Natural killer cell (primary cell): ENCODE measurements at regions not wholly inside any gene's neighbourhood (a gene's known extent, or its start where the extent isn't known, plus 50 kb on each side); places are given as distances from the start of the nearest gene placed in this dataset.

Experiments
- ATAC-seq, 3 donors: fragments of 150-1000 bp in 2 of 3; fragments of 200-7000 bp in 1 of 3; cut with Tn5 transposase; 1 replicate in 1 of 3; 2 replicates in 2 of 3; pipeline ENCODE4 v1.10.0; 2021; ENCODE audit warnings: mild to moderate bottlenecking in 2 of 3, moderate library complexity in 2 of 3
- DNase-seq, 2 donors: peaks; one replicate each; pipeline versions ENCODE4 v3.0.0 to v3.0.0-alpha.2; 2013 to 2021; ENCODE audit warnings: mixed read lengths in 1 of 2
- H3K27ac ChIP-seq: one replicate; pipeline ENCODE4 v1.5.1; 2013; ENCODE audit warnings: mild to moderate bottlenecking, low read length
- H3K27me3 ChIP-seq: one replicate; pipeline ENCODE4 v1.6.1; 2013; ENCODE audit warnings: low read length; ENCODE audit not compliant: control insufficient read depth, insufficient read depth
- H3K36me3 ChIP-seq: one replicate; pipeline ENCODE4 v1.6.1; 2013; ENCODE audit warnings: low read length; ENCODE audit not compliant: control insufficient read depth, insufficient read depth
- H3K4me1 ChIP-seq: one replicate; pipeline ENCODE4 v1.6.1; 2013; ENCODE audit warnings: low read length; ENCODE audit not compliant: control insufficient read depth, insufficient read depth
- H3K4me3 ChIP-seq: one replicate; pipeline ENCODE4 v1.5.1; 2013; ENCODE audit warnings: low read length
- H3K9me3 ChIP-seq: one replicate; pipeline ENCODE4 v1.6.1; 2013; ENCODE audit warnings: low read length; ENCODE audit not compliant: control insufficient read depth, insufficient read depth
- H3K27ac Mint-ChIP-seq, 2 donors: one replicate each; pipeline ENCODE4 v1.8.0; 2022; ENCODE audit warnings: mild to moderate bottlenecking in 2 of 2, mixed read lengths in 2 of 2, moderate library complexity in 1 of 2
- H3K27me3 Mint-ChIP-seq, 2 donors: one replicate each; pipeline ENCODE4 v1.8.0; 2022; ENCODE audit warnings: low read depth in 2 of 2, mixed read lengths in 2 of 2
- H3K36me3 Mint-ChIP-seq: one replicate; pipeline ENCODE4 v1.8.0; 2022; ENCODE audit warnings: mixed read lengths
- H3K4me1 Mint-ChIP-seq, 2 donors: one replicate each; pipeline ENCODE4 v1.8.0; 2022; ENCODE audit warnings: mixed read lengths in 2 of 2
- H3K4me3 Mint-ChIP-seq: one replicate; pipeline ENCODE4 v1.8.0; 2022; ENCODE audit warnings: mild to moderate bottlenecking, moderate library complexity, mixed read lengths
- H3K9me3 Mint-ChIP-seq, 2 donors: one replicate each; pipeline ENCODE4 v1.8.0; 2022; ENCODE audit warnings: mixed read lengths in 2 of 2
- CTCF ChIP-seq: fragments of 200-600 bp; IDR thresholded peaks from one replicate; pipeline ENCODE4 v1.8.0; 2022; ENCODE audit warnings: antibody characterized with exemption
- whole genome bisulfite sequencing: methylation state at CpG from one replicate; pipeline ENCODE4 v1.1.7; 2013; ENCODE audit warnings: missing lambda C conversion rate; ENCODE audit not compliant: insufficient coverage; 5-methylcytosine and 5-hydroxymethylcytosine counted together
- intact Hi-C: fragments of 100-400 bp; cut with micrococcal nuclease; formaldehyde crosslinking; loops from one replicate; pipeline ENCODE4 v1.14.2; 2022

- H3K27ac ChIP-seq, result no peak overlapping the region
- intact Hi-C loops, result no loop called here
- no peaks in the 10 kb centered on the region for H3K4me1 ChIP-seq
- H3K36me3 ChIP-seq, result no peaks in the 10 kb centered on the region
- Mint-ChIP-seq H3K36me3 (peaks cover 6% of the 10 kb centered on the region), H3K27ac (no peak overlapping the region), H3K9me3 (no peaks in the 10 kb centered on the region), H3K4me3 (no peak overlapping the region), H3K4me1 (peaks cover 0 to 6% of the 10 kb centered on the region in 2 donors), H3K27me3 (peaks cover 0 to 3% of the 10 kb centered on the region in 2 donors)
- ATAC-seq (no peak), DNase-seq (no peak)
- no peaks in the 10 kb centered on the region for H3K9me3 ChIP-seq
- H3K4me3 ChIP-seq, result no peak overlapping the region
- WGBS, result 79% methylated on average over 4 of the region's 4 CpGs
- no peak for TF ChIP-seq CTCF
- no peaks in the 10 kb centered on the region for H3K27me3 ChIP-seq
These were observed 878.5 kb downstream of the UQCRFS1 start for GRCh38 chr19:28334419-28334818.

GRCh38 chr19:28333909-28334308, 879.0 kb downstream of the UQCRFS1 start:
- peaks cover 0 to 3% of the 10 kb centered on the region in 2 donors for H3K27me3 Mint-ChIP-seq

GRCh38 chr19:28332886-28333285, 880.1 kb downstream of the UQCRFS1 start:
- Mint-ChIP-seq H3K27ac (no peak overlapping the region), H3K27me3 (peaks cover 0 to 3% of the 10 kb centered on the region in 2 donors), H3K9me3 (no peaks in the 10 kb centered on the region), H3K4me3 (no peak overlapping the region), H3K36me3 (no peaks in the 10 kb centered on the region), H3K4me1 (peaks cover 0 to 6% of the 10 kb centered on the region in 2 donors)
- no peak for ATAC-seq
- H3K27me3 ChIP-seq, result no peaks in the 10 kb centered on the region
- H3K4me3 ChIP-seq, result no peak overlapping the region
- H3K9me3 ChIP-seq, result no peaks in the 10 kb centered on the region
- H3K27ac ChIP-seq, result no peak overlapping the region
- no peak for DNase-seq
- intact Hi-C loops, result no loop called here
- no peaks in the 10 kb centered on the region for H3K36me3 ChIP-seq
- whole genome bisulfite sequencing, result 92% methylated on average over 2 of the region's 2 CpGs
- H3K4me1 ChIP-seq, result no peaks in the 10 kb centered on the region
- no peak for TF ChIP-seq CTCF

More at GRCh38 chr19:28333909-28334308, 879.0 kb downstream of the UQCRFS1 start:
- Mint-ChIP-seq H3K4me3 (no peak overlapping the region), H3K9me3 (no peaks in the 10 kb centered on the region), H3K27ac (no peak overlapping the region), H3K36me3 (peaks cover 2% of the 10 kb centered on the region), H3K4me1 (peaks cover 0 to 6% of the 10 kb centered on the region in 2 donors)
- Histone ChIP-seq H3K27me3 (no peaks in the 10 kb centered on the region), H3K27ac (no peak overlapping the region), H3K4me3 (no peak overlapping the region), H3K9me3 (no peaks in the 10 kb centered on the region), H3K4me1 (no peaks in the 10 kb centered on the region), H3K36me3 (no peaks in the 10 kb centered on the region)
- ATAC-seq, result no peak
- no peak for TF ChIP-seq CTCF
- intact Hi-C loops, result no loop called here
- WGBS, result 79% methylated on average over 5 of the region's 5 CpGs
- no peak for DNase-seq

- peaks cover 0 to 3% of the 10 kb centered on the region in 2 donors for H3K27me3 Mint-ChIP-seq
- H3K27me3 ChIP-seq, result no peaks in the 10 kb centered on the region
- intact Hi-C loops, result no loop called here
- H3K4me1 ChIP-seq, result no peaks in the 10 kb centered on the region
- ATAC-seq (no peak), DNase-seq (no peak)
- H3K4me3 ChIP-seq, result no peak overlapping the region
- no peak overlapping the region for H3K27ac Mint-ChIP-seq
- H3K4me3 Mint-ChIP-seq, result no peak overlapping the region
- 88% methylated on average over 3 of the region's 3 CpGs for WGBS
- no peaks in the 10 kb centered on the region for H3K36me3 ChIP-seq
- no peak overlapping the region for H3K27ac ChIP-seq
- no peak for TF ChIP-seq CTCF
- H3K9me3 Mint-ChIP-seq, result no peaks in the 10 kb centered on the region
- H3K36me3 Mint-ChIP-seq, result no peaks in the 10 kb centered on the region
- H3K4me1 Mint-ChIP-seq, result peaks cover 0 to 6% of the 10 kb centered on the region in 2 donors
- H3K9me3 ChIP-seq, result no peaks in the 10 kb centered on the region
These were observed 880.6 kb downstream of the UQCRFS1 start for GRCh38 chr19:28332351-28332750.
